ENCODE measurements at regions not wholly inside any gene's neighbourhood (a gene's known extent, or its start where the extent isn't known, plus 50 kb on each side); places are given as distances from the start of the nearest gene placed in this dataset.

DNA sequence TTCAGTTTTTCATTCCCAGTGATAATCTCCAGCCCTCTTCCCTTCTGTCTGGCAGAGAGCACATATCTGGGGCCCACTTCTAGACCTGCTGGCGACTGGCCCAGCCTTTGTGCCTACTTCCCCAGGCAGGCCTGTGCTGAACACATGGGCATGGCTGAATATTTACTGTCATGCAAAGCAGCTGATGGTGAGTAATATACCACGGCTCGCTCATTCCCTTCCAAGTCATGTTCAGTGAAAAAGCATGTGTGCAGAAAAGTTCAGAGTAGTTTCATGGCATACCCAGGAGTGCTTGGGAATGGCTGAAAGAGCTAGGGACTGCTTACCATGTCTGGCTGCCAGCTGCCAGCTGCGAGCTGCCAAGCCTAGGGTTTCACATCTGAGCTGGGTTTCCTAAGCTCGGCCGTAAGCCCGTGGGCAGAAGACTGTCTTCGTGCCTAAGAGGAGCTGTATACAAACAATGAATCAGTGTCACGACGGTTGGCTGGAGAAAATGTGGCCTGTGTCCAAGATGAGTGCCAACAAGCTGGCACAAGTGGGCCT lies 179.9 kb upstream of the PELI2 start:
- WGBS, result 29% methylated on average over 10 of the region's 10 CpGs
- no peaks in the 10 kb centered on the region for H3K9me3 ChIP-seq
- no peak overlapping the region for H3K4me3 ChIP-seq
- H3K4me1 ChIP-seq, result peaks cover 19% of the 10 kb centered on the region
- no peak overlapping the region for H3K27ac ChIP-seq
- no peaks in the 10 kb centered on the region for H3K27me3 ChIP-seq
- H3K36me3 ChIP-seq, result no peaks in the 10 kb centered on the region
- no peak for DNase-seq (ENCODE audit: low spot score in 2 of 2)
- no peak for TF ChIP-seq EP300 (IDR thresholded peaks at IDR 0.05)
- TF ChIP-seq, protein P1, sequence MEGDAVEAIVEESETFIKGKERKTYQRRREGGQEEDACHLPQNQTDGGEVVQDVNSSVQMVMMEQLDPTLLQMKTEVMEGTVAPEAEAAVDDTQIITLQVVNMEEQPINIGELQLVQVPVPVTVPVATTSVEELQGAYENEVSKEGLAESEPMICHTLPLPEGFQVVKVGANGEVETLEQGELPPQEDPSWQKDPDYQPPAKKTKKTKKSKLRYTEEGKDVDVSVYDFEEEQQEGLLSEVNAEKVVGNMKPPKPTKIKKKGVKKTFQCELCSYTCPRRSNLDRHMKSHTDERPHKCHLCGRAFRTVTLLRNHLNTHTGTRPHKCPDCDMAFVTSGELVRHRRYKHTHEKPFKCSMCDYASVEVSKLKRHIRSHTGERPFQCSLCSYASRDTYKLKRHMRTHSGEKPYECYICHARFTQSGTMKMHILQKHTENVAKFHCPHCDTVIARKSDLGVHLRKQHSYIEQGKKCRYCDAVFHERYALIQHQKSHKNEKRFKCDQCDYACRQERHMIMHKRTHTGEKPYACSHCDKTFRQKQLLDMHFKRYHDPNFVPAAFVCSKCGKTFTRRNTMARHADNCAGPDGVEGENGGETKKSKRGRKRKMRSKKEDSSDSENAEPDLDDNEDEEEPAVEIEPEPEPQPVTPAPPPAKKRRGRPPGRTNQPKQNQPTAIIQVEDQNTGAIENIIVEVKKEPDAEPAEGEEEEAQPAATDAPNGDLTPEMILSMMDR (IDR thresholded peaks at IDR 0.05), result no peak
- no peak for TF ChIP-seq POLR2AphosphoS5 (IDR thresholded peaks at IDR 0.05)

DNA sequence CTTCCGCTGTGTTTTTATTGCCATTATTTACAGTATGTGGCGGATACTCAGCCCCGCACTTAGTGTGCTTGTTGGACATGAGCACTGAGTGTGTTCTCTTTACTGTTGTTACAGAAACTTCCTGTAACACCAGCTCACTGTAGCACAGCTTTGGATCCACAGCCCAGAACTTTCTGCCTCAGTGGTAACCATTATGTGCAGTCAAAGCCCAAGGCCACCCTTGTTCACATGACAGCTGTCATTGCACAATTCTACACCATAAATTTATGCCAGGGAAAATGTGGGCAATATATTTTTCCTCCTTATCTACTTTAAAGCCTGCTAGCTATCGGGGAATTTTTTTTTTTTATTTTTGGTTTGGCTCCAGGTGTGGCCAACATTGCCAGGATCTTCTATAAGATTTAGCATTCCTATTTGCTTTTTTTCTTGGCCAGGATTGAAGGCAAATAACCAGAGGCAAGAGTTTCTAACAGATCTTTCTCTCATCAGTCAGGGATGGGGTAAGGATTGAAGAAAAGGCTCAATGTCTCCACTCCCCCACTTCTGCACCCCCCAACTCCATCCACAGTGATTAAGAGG lies 176.0 kb upstream of the PELI2 start:
- Histone ChIP-seq H3K27ac (no peak overlapping the region), H3K36me3 (no peaks in the 10 kb centered on the region), H3K9me3 (no peaks in the 10 kb centered on the region), H3K4me1 (peaks cover 19% of the 10 kb centered on the region), H3K27me3 (no peaks in the 10 kb centered on the region), H3K4me3 (no peak overlapping the region)
- DNase-seq (ENCODE audit: low spot score in 2 of 2), result no peak
- TF ChIP-seq, protein P1 (IDR thresholded peaks at IDR 0.05), result no peak
- TF ChIP-seq EP300 (IDR thresholded peaks at IDR 0.05), result no peak
- TF ChIP-seq POLR2AphosphoS5 (IDR thresholded peaks at IDR 0.05), result no peak
- TF ChIP-seq POLR2A (IDR thresholded peaks at IDR 0.05), result no peak
- 62% methylated on average over 4 of the region's 4 CpGs for WGBS

DNA sequence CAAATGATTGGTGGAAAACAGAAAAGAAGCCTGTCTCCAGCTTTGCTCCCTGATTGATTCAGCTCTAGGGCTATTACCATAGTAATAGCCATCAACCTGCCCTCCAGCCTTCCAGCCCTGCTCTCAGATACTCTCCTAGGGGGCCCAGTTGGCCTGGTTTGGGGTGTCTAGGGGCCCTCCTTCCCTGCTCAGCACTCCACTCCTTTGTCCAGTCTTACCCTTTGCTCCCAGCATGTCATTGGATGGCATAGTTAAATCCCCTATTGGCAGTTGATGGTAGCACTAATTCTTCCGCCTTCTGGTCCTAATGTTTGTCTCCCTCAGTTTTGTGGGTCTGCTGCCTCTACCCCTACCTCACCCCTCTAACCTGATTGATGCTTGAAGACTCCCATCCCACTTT lies 175.4 kb upstream of the PELI2 start:
- Histone ChIP-seq H3K27ac (no peak overlapping the region), H3K4me1 (peaks cover 19% of the 10 kb centered on the region), H3K9me3 (no peaks in the 10 kb centered on the region), H3K36me3 (no peaks in the 10 kb centered on the region), H3K4me3 (no peak overlapping the region), H3K27me3 (no peaks in the 10 kb centered on the region)
- TF ChIP-seq, protein P1 (IDR thresholded peaks at IDR 0.05), result no peak
- TF ChIP-seq POLR2AphosphoS5 (IDR thresholded peaks at IDR 0.05) (no peak), POLR2A (IDR thresholded peaks at IDR 0.05) (no peak), EP300 (IDR thresholded peaks at IDR 0.05) (no peak)
- no peak for DNase-seq (ENCODE audit: low spot score in 2 of 2)
- WGBS, result 100% methylated on average over 1 of the region's 1 CpG

DNA sequence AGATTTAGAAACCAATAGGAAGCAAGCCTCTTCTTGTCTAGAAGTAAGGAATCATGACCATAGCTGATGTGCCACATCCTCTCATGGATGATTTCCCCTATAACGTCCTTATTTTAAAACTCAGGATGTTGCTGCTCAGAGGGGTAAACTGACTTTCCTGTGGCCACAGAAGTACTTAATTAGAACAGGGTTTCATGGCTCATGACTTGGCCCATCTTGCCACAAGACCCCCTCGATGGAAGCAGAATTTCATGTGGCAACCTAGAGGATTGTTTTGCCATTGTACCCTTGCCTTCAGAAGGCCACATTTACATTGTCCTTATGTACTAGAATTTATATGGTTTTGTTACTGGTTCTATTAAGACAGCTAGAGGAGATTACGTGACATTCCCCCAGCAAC lies 173.5 kb upstream of the PELI2 start:
- peaks cover 9% of the 10 kb centered on the region for H3K4me1 ChIP-seq
- H3K9me3 ChIP-seq, result no peaks in the 10 kb centered on the region
- H3K4me3 ChIP-seq, result no peak overlapping the region
- 82% methylated on average over 3 of the region's 3 CpGs for WGBS
- H3K36me3 ChIP-seq, result no peaks in the 10 kb centered on the region
- no peaks in the 10 kb centered on the region for H3K27me3 ChIP-seq
- TF ChIP-seq, protein P1 (IDR thresholded peaks at IDR 0.05), result no peak
- no peak overlapping the region for H3K27ac ChIP-seq
- DNase-seq (ENCODE audit: low spot score in 2 of 2), result no peak

DNA sequence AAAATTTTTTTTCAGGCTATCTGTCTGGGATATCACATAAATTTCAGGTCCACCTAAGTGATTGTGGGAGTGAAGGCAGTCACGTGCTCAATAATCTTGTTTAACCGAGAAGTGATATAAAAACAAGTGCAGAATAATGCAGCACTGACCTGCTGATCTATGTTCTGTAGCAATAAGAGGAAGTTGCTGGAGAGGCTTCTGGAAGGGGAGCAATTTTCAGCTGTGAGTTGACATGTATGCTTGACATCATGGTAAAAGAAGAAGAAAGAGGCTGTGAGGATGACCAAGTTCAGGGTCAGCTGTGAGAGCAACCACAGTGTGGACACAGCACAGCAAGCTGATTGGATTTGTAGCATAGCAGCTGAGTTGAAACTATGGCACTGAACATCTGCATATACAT lies 172.0 kb upstream of the PELI2 start:
- no peak for DNase-seq (ENCODE audit: low spot score in 2 of 2)
- Histone ChIP-seq H3K27ac (no peak overlapping the region), H3K9me3 (no peaks in the 10 kb centered on the region), H3K36me3 (no peaks in the 10 kb centered on the region), H3K4me1 (peaks cover 9% of the 10 kb centered on the region), H3K27me3 (no peaks in the 10 kb centered on the region), H3K4me3 (no peak overlapping the region)
- WGBS, result 89% methylated on average over 2 of the region's 2 CpGs
- TF ChIP-seq, protein P1 (IDR thresholded peaks at IDR 0.05), result no peak
- no peak for TF ChIP-seq POLR2AphosphoS5 (IDR thresholded peaks at IDR 0.05)
- no peak for TF ChIP-seq POLR2A (IDR thresholded peaks at IDR 0.05)
- no peak for TF ChIP-seq EP300 (IDR thresholded peaks at IDR 0.05)
